ENCODE measurements at regions not wholly inside any gene's neighbourhood (a gene's known extent, or its start where the extent isn't known, plus 50 kb on each side); places are given as distances from the start of the nearest gene placed in this dataset.
A peak's percentile ranks its signal among the peaks of the same experiment; 100 is the strongest.

DNA sequence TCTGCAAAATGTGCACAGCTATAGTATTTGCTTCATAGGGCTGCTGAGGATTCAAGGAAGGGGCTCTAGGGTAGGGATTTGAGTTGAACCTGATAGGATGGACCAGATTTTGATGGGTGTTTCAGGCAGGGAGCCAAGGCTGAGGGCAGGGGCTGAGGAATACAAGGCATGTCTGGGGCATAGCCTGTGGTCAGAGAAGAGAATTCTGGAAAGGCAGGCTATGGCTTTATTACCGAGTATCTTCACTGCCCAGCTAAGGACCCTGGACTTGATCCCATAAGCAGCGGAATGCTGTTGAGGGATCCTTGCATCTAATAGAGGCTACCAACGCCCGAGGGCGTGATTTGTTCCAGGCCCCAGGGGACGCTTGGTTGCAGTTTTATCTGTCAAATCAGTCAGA is 193.0 kb upstream of the TLE3 start:
- DNase-seq, result no peak

DNA sequence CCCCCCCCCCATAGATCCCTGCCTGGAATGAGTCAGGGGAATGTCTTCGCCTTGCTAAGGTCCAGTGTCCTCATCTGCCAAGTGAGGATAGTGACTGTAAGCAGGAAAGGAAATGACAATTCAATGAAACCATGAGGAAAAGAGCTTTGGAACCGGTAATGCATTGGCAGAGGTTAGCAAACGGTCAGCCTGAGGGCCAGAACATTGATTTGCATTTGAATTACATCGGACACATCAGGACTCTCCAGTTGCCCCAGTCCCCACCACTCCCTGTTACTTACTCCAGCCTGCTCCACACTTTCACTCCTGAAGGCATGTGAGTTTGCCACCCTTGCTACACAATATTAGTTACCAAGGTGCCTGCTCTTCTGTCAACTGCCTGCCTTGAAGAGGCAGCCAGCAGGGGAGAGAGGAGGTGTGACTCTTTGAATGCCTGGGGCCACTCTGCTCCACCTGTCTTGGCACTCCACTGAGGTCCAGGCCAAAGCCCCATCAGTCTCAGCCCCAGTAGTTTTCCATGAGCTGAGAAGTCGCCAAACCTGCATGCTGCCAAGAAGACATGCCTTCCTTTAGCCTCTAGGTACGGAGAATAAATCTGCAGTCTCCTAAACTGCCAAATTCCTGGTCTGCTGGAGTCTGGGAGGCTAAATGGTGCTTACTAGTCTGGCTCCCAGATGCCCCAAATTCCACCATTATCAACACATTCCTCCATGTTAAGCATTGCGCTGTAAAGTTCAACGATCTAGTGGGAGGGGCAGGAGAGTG is 191.7 kb upstream of the TLE3 start:
- peak; percentile 51 for DNase-seq

- DNase-seq, result peak; percentile 88
Measured at GRCh38 chr15:70286113-70286806, 188.5 kb upstream of the TLE3 start.

DNA sequence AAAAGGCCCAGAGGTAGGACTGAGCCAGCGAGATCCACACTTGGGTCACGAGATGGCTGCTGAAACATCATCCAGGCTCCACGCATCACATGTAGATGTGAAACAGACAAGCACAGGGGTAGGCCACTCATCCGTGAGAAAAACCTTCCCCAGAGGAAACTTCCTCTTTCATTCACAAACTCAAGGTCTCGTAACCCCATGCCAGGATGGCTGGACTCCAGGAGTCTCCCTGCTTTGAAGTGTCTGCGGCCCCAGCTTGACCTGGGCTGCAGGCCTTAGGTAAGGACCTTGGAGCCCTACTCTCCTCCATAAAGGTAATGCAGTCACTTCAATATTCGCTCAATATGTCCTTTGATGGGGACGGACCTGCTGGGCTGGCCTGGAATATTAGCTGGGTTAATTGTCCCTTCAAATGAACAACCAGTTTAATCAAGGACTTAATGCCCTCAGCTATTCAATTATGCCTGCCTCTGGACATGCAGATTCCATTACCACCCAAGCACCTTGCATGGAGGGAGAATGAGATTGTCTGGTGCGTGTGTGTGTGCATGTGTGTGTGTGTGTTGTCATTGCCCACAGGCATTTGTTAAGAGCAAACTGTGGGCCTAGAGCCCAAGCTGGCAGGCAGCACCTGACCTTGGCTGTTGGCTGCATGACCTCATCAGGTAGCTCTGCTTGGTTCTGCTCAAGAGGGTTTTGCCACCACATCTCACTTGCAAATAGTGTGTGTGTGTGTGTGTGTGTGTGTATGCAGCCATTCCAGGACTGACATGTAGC is 186.9 kb upstream of the TLE3 start:
- peak; percentile 22 for DNase-seq

- no peak for DNase-seq
Measured at GRCh38 chr15:70283511-70283910, 185.8 kb upstream of the TLE3 start.

- DNase-seq, result no peak
Measured at GRCh38 chr15:70281811-70282307, 184.1 kb upstream of the TLE3 start.

DNA sequence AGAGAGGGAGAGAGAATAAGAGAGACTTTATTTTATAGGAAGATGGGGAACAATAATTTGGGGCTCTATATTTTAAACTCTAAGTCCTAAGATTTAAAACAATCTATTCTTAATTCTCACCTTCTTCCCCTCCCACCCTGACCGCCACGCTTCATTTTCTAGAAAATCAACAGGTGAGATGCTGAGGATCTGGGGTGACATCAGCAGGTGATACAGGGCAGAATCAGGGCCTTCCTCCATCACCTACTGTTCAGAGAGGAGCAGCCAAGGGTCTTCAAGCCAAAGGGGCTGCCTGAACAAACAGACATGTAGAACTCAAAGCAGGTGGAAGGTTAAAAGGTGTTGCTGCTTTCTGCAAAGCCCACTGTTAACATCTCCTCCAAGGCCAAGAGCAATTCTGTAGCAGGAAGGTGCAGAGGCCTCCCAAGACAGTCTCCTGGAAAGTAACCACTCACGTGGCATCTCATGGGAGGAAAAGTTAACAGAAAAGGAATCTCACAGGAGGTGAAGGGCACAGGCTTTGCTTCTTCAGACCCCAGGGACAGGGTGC is 183.6 kb upstream of the TLE3 start:
- DNase-seq, result no peak

DNA sequence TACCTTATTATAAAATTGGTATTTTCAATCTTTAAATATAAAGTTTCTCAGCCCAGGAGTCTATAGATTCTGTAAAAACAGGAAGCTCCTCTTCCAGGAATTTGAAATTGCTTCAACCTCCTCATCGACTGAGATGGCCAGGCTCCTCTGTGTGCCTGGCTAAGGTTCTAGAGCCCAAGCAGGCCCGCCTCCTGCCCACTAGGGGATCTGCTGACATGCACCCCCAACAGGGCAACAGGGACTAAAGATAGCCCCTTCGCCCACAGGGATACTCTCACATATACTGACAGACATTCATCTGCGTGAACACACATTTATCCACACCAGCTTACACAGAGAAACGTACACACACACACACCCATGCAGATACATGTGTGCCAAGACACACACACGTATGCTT is 183.1 kb upstream of the TLE3 start:
- no peak for DNase-seq

DNA sequence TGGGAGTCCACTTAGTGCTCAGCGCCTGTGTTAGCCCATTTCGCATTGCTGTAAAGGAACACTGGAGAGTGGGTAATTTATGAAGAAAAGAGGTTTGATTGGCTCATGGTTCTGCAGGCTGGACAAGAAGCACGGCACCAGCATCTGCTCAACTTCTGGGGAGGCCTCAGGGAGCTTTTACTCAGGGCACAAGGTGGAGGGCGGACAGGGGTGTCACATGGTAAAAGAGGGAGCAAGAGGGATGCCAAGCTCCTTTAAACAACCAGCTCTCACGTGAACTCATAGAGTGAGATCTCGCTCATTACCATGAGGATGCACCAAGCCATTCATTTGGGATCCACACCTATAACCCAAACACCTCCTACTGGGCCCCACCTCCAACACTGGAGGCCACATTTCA is 181.4 kb upstream of the TLE3 start:
- no peak for DNase-seq

DNA sequence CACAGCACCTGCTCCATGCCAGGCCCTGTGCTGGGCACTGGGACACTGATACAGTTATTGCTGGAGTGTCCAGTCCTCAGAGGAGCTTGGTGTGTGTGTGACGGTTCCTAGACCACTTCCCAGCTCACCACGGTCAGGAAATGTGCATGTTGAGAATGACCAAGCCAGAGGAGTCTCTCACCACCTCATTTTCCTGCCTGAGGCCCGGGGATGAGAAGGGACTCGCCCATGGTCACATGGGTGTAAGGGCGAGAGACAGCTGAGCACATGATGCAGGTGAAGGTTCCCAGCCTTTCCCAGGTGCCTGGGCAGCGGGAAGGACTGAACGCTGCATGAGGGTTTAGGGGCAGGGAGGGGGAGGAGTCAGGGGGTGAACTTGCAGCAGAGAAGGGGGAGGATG is 180.9 kb upstream of the TLE3 start:
- no peak for DNase-seq

- no peak for DNase-seq
Measured at GRCh38 chr15:70277556-70277955, 179.8 kb upstream of the TLE3 start.

DNA sequence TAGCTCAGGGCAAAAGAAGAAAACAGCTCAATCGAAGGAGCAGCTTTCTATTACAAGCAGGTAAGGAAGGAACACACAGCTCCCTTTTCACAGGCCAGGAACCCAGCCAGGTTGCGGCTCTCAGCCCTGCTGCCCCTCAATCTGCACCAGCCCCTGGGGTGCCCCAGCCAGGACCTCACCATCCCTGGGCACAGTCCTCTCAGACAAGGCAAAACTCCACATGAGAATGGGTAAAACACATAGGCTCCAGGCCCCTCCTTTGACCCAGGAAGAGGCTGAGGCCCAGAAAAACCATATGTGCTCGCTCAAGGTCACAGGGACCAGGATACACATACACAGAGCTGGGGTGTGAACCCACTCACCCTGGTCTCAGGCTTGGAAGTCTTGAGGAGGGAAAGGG is 178.7 kb upstream of the TLE3 start:
- DNase-seq, result no peak

- no peak for DNase-seq
Measured at GRCh38 chr15:70275461-70276138, 177.9 kb upstream of the TLE3 start.

- DNase-seq, result no peak
Measured at GRCh38 chr15:70274908-70275307, 177.2 kb upstream of the TLE3 start.

- no peak for DNase-seq
Measured at GRCh38 chr15:70274255-70274880, 176.7 kb upstream of the TLE3 start.

GRCh38 chr15:70273808-70274207 is 176.1 kb upstream of the TLE3 start:
- no peak for DNase-seq

DNA sequence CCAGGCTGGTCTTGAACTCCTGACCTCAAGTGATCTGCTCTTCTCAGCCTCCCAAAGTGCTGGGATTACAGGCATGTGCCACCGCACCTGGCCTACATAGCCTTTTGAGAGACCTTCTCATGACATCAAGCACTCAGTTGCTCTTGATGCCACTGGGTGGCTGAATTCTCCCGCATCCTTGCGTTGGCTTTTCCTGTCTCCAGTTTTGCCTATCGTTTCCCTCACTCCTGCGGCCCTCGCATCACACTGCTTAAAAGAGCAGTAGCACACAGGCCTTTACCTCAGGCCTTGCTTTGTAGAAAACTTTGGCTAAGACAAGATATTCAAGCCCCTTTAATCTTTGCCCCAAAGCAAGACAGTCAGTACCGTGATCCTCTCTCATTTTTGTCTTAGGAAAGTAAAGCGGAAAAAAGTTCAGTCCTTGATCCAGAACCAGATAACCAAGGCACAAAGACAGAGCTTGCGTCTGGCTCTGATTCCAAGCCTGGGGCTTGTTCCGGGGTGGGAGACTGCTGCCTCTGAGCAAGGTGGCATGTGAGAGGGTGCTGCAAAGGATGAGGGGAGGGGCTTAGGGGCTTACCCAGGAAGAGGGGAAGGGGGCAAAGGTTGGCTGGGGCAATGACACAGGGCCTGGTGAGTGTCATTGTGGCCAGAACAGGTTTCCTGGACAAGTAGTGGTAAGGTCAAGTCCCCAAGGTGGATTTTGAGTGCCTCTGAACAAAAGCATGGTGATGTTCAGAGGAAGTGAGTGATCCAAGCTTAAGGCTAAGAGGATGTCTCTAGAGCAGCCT is 175.0 kb upstream of the TLE3 start:
- no peak for DNase-seq

- peak; percentile 68 for DNase-seq
Measured at GRCh38 chr15:70271422-70272088, 173.8 kb upstream of the TLE3 start.

GRCh38 chr15:70270752-70271111 is 173.0 kb upstream of the TLE3 start:
- DNase-seq, result no peak

GRCh38 chr15:70269991-70270751 is 172.5 kb upstream of the TLE3 start:
- peak; percentile 85 for DNase-seq
